Neuronal stem cell (in vitro differentiated cells): ENCODE measurements at regions not wholly inside any gene's neighbourhood (a gene's known extent, or its start where the extent isn't known, plus 50 kb on each side); places are given as distances from the start of the nearest gene placed in this dataset.
"Not testable (repeated sequence)": the region's sequence is repeated elsewhere in the genome, so short reads cannot be mapped to it uniquely, and the experiment has no call there.

Source experiments
- DNase-seq: peaks from one replicate; pipeline ENCODE4 v3.0.0-alpha.2; 2013; ENCODE audit warnings: low spot score
- H2AFZ ChIP-seq: one replicate; pipeline ENCODE4 v1.6.1; 2013; ENCODE audit warnings: mild to moderate bottlenecking, low read length, inconsistent platforms
- H2AK5ac ChIP-seq: 2 replicates; pipeline ENCODE4 v1.6.1; 2013; ENCODE audit warnings: low read depth, mild to moderate bottlenecking, inconsistent platforms, low read length, moderate library complexity, mixed read lengths
- H2BK120ac ChIP-seq: 2 replicates; pipeline ENCODE4 v1.6.1; 2013; ENCODE audit warnings: low read depth, mild to moderate bottlenecking, inconsistent platforms, low read length, moderate library complexity, mixed read lengths
- H2BK12ac ChIP-seq: one replicate; pipeline ENCODE4 v1.6.1; 2013; ENCODE audit warnings: low read length, inconsistent platforms
- H2BK15ac ChIP-seq: 2 replicates; pipeline ENCODE4 v1.6.1; 2013; ENCODE audit warnings: mild to moderate bottlenecking, low read length, inconsistent platforms, mixed read lengths
- H2BK5ac ChIP-seq: one replicate; pipeline ENCODE4 v1.6.1; 2013; ENCODE audit warnings: inconsistent platforms, mild to moderate bottlenecking, low read length, moderate library complexity
- H3K14ac ChIP-seq: one replicate; pipeline ENCODE4 v1.6.1; 2013; ENCODE audit warnings: low read length, inconsistent platforms
- H3K18ac ChIP-seq: 2 replicates; pipeline ENCODE4 v1.6.1; 2013; ENCODE audit warnings: low read length, inconsistent platforms
- H3K23ac ChIP-seq: 2 replicates; pipeline ENCODE4 v1.6.1; 2013; ENCODE audit warnings: low read depth, mild to moderate bottlenecking, mixed read lengths, low read length, inconsistent platforms; ENCODE audit not compliant: poor library complexity
- H3K27ac ChIP-seq: replicated peaks from 3 replicates; pipeline ENCODE4 v1.5.1; 2013; ENCODE audit warnings: low read length, inconsistent platforms
- H3K27me3 ChIP-seq, 3 experiments: 2 replicates each; pipeline ENCODE4 v1.6.1; 2013; ENCODE audit warnings: low read length in 3 of 3, mild to moderate bottlenecking in 2 of 3, inconsistent platforms in 1 of 3, low read depth in 1 of 3, mixed read lengths in 1 of 3, moderate library complexity in 1 of 3; ENCODE audit not compliant: control insufficient read depth in 3 of 3, insufficient read depth in 3 of 3
- H3K36me3 ChIP-seq, 2 donors: replicated peaks in 1 of 2; 2 replicates each; pipeline ENCODE4 v1.6.1; 2013; ENCODE audit warnings: low read length in 2 of 2; ENCODE audit not compliant: control insufficient read depth in 2 of 2, insufficient read depth in 2 of 2
- H3K4ac ChIP-seq: 2 replicates; pipeline ENCODE4 v1.6.1; 2013; ENCODE audit warnings: inconsistent platforms, mild to moderate bottlenecking, low read length, moderate library complexity
- H3K4me1 ChIP-seq, 2 donors: 1 replicate in 1 of 2; 2 replicates in 1 of 2; pipeline ENCODE4 v1.6.1; 2013; ENCODE audit warnings: low read length in 2 of 2, low read depth in 1 of 2; ENCODE audit not compliant: control insufficient read depth in 2 of 2, insufficient read depth in 1 of 2
- H3K4me2 ChIP-seq: one replicate; pipeline ENCODE4 v1.6.1; 2013; ENCODE audit warnings: mild to moderate bottlenecking, low read length, inconsistent platforms; ENCODE audit not compliant: insufficient read depth, poor library complexity, severe bottlenecking
- H3K4me3 ChIP-seq, 2 donors: 2 replicates each; pipeline ENCODE4 v1.5.1; 2013; ENCODE audit warnings: low read length in 2 of 2, mild to moderate bottlenecking in 2 of 2, inconsistent platforms in 1 of 2, moderate library complexity in 1 of 2
- H3K79me1 ChIP-seq: one replicate; pipeline ENCODE4 v1.6.1; 2013; ENCODE audit warnings: low read depth, mild to moderate bottlenecking, inconsistent platforms, low read length, moderate library complexity
- H3K9ac ChIP-seq: one replicate; pipeline ENCODE4 v1.6.1; 2013; ENCODE audit warnings: mild to moderate bottlenecking, low read depth, low read length, inconsistent platforms; ENCODE audit not compliant: poor library complexity
- H3K9me3 ChIP-seq, 2 donors: replicated peaks in 1 of 2; 2 replicates each; pipeline versions ENCODE3 to v1.6.1; 2013; ENCODE audit warnings: low read length in 2 of 2, mild to moderate bottlenecking in 2 of 2, inconsistent platforms in 1 of 2, low read depth in 1 of 2, mixed read lengths in 1 of 2, moderate library complexity in 1 of 2; ENCODE audit not compliant: control insufficient read depth in 2 of 2, insufficient read depth in 1 of 2
- H4K8ac ChIP-seq: one replicate; pipeline ENCODE4 v1.6.1; 2013; ENCODE audit warnings: low read depth, mild to moderate bottlenecking, inconsistent platforms, low read length, moderate library complexity
- H4K91ac ChIP-seq: one replicate; pipeline ENCODE4 v1.6.1; 2013; ENCODE audit warnings: low read length, low read depth, mild to moderate bottlenecking, inconsistent platforms; ENCODE audit not compliant: poor library complexity
- WGBS, 2 donors: extraction: QIAGEN DNeasy Blood & Tissue Kit; methylation state at CpG; one replicate each; pipeline ENCODE4 v1.1.7; 2013; ENCODE audit warnings: missing lambda C conversion rate in 2 of 2, mixed read lengths in 1 of 2; ENCODE audit not compliant: insufficient read length in 2 of 2, insufficient replicate concordance in 1 of 2; ENCODE audit errors: extremely low coverage in 2 of 2; 5-methylcytosine and 5-hydroxymethylcytosine counted together

GRCh38 chr2:158869609-158870008, 74.5 kb downstream of the DAPL1 start:
- H3K9ac ChIP-seq, H2BK15ac ChIP-seq, H3K14ac ChIP-seq, H3K18ac ChIP-seq, H3K27ac ChIP-seq, H2AK5ac ChIP-seq, H3K4me2 ChIP-seq, H2BK12ac ChIP-seq, H2BK5ac ChIP-seq, H3K4me3 ChIP-seq, DNase-seq, H3K4ac ChIP-seq, H2BK120ac ChIP-seq, H3K79me1 ChIP-seq, H3K4me1 ChIP-seq, H4K91ac ChIP-seq, H4K8ac ChIP-seq, H3K36me3 ChIP-seq, H3K27me3 ChIP-seq, H3K9me3 ChIP-seq, H2AFZ ChIP-seq, H3K23ac ChIP-seq: not testable (repeated sequence)
- WGBS, 2 donors, result no CpG with 5 or more reads among the region's 11 CpGs

- H2BK5ac ChIP-seq, result no peak overlapping the region
These were observed 82.9 kb downstream of the DAPL1 start for GRCh38 chr2:158878003-158878402.

GRCh38 chr2:158879229-158879903, 84.2 kb downstream of the DAPL1 start:
- H4K8ac ChIP-seq, result no peak overlapping the region
- no peak overlapping the region for H3K4me3 ChIP-seq
- no peak overlapping the region for H3K4me2 ChIP-seq
- no CpG with 5 or more reads among the region's 17 CpGs for WGBS, 2 donors
- no peaks in the 10 kb centered on the region for H3K9me3 ChIP-seq
- H2BK5ac ChIP-seq, result no peak overlapping the region
- H3K23ac ChIP-seq, result peak overlapping the region; percentile 14
- H3K79me1 ChIP-seq, result no peaks in the 10 kb centered on the region
- H3K4me1 ChIP-seq, result peaks cover 0 to 1% of the 10 kb centered on the region in 2 donors
- DNase-seq, result no peak
- H3K27ac ChIP-seq, result no peak overlapping the region
- H2AK5ac ChIP-seq, result no peak overlapping the region
- H3K14ac ChIP-seq, result no peak overlapping the region
- H2AFZ ChIP-seq, result no peak overlapping the region
- H3K36me3 ChIP-seq, result no peaks in the 10 kb centered on the region
- no peak overlapping the region for H3K4ac ChIP-seq
- H4K91ac ChIP-seq, result no peak overlapping the region
- H2BK15ac ChIP-seq, result no peak overlapping the region
- H3K27me3 ChIP-seq, result peaks cover 0 to 2% (median 0%) of the 10 kb centered on the region in 3 experiments
- H2BK120ac ChIP-seq, result no peak overlapping the region
- H2BK12ac ChIP-seq, result no peak overlapping the region
- no peak overlapping the region for H3K9ac ChIP-seq
- no peak overlapping the region for H3K18ac ChIP-seq

More at GRCh38 chr2:158878003-158878402, 82.9 kb downstream of the DAPL1 start:
- Histone ChIP-seq H4K8ac (no peak overlapping the region), H3K9me3 (no peaks in the 10 kb centered on the region), H2AK5ac (no peak overlapping the region), H3K27ac (no peak overlapping the region), H3K18ac (no peak overlapping the region), H3K4me3 (no peak overlapping the region), H2BK15ac (no peak overlapping the region), H3K23ac (no peak overlapping the region), H3K9ac (no peak overlapping the region), H3K14ac (no peak overlapping the region), H2BK12ac (no peak overlapping the region), H3K4me1 (peaks cover 0 to 1% of the 10 kb centered on the region in 2 donors), H3K27me3 (peaks cover 0 to 2% (median 0%) of the 10 kb centered on the region in 3 experiments), H3K4me2 (no peak overlapping the region), H2BK120ac (no peak overlapping the region), H4K91ac (no peak overlapping the region), H3K79me1 (no peaks in the 10 kb centered on the region), H3K36me3 (no peaks in the 10 kb centered on the region), H3K4ac (no peak overlapping the region), H2AFZ (no peak overlapping the region)
- DNase-seq, result no peak
- no CpG with 5 or more reads among the region's 16 CpGs for WGBS, 2 donors

- no CpG with 5 or more reads among the region's 8 CpGs for WGBS, 2 donors
- H3K18ac ChIP-seq, result no peak overlapping the region
- no peak overlapping the region for H3K4ac ChIP-seq
These were observed 86.1 kb upstream of the TANC1 start for GRCh38 chr2:158882297-158882696.

More at GRCh38 chr2:158882297-158882696, 86.1 kb upstream of the TANC1 start:
- Histone ChIP-seq H3K4me2 (no peak overlapping the region), H2BK120ac (no peak overlapping the region), H3K27me3 (peaks cover 0 to 3% (median 2%) of the 10 kb centered on the region in 3 experiments), H3K9me3 (no peaks in the 10 kb centered on the region), H3K36me3 (no peaks in the 10 kb centered on the region), H3K9ac (no peak overlapping the region), H3K4me1 (peaks cover 0 to 1% of the 10 kb centered on the region in 2 donors), H4K8ac (no peak overlapping the region), H3K79me1 (no peaks in the 10 kb centered on the region), H3K14ac (no peak overlapping the region), H3K27ac (no peak overlapping the region), H2BK5ac (no peak overlapping the region), H4K91ac (no peak overlapping the region), H2AK5ac (no peak overlapping the region), H3K4me3 (no peak overlapping the region), H2BK12ac (no peak overlapping the region), H3K23ac (no peak overlapping the region), H2BK15ac (no peak overlapping the region), H2AFZ (no peak overlapping the region)
- no peak for DNase-seq
